GM23338 (cell line): ENCODE measurements at regions not wholly inside any gene's neighbourhood (a gene's known extent, or its start where the extent isn't known, plus 50 kb on each side); places are given as distances from the start of the nearest gene placed in this dataset.

Source experiments
- ATAC-seq: fragments of 200-7000 bp; cut with Tn5 transposase; 3 replicates; pipeline ENCODE4 v1.9.1; 2020
- DNase-seq: peaks from one replicate; pipeline ENCODE4 v3.0.0-alpha.2; 2015; ENCODE audit warnings: low spot score
- H2AFZ ChIP-seq: fragments of 200-600 bp; sonication (generic); 2 replicates; pipeline ENCODE4 v1.8.0; 2016; ENCODE audit warnings: antibody characterized with exemption, mild to moderate bottlenecking, moderate library complexity
- H3F3A ChIP-seq: fragments of 200-600 bp; sonication (generic); replicated peaks from 2 replicates; pipeline ENCODE4 v1.8.0; 2017; ENCODE audit warnings: antibody characterized with exemption, mixed run types, low read depth
- H3K27ac ChIP-seq: fragments of 200-600 bp; sonication (generic); 2 replicates; pipeline ENCODE4 v1.6.1; 2016; ENCODE audit warnings: low read depth
- H3K27me3 ChIP-seq: fragments of 200-600 bp; sonication (generic); 2 replicates; pipeline ENCODE4 v1.8.0; 2016; ENCODE audit warnings: mild to moderate bottlenecking, mixed run types, moderate library complexity; ENCODE audit not compliant: insufficient read depth
- H3K36me3 ChIP-seq: fragments of 200-600 bp; sonication (generic); 2 replicates; pipeline ENCODE4 v1.8.0; 2016; ENCODE audit warnings: mild to moderate bottlenecking; ENCODE audit not compliant: insufficient read depth
- H3K4me1 ChIP-seq: fragments of 200-600 bp; sonication (generic); 2 replicates; pipeline ENCODE4 v1.8.0; 2016; ENCODE audit warnings: mild to moderate bottlenecking, moderate library complexity; ENCODE audit not compliant: insufficient read depth
- H3K4me2 ChIP-seq: fragments of 200-600 bp; sonication (generic); 2 replicates; pipeline ENCODE4 v1.7.1; 2017; ENCODE audit warnings: mixed run types
- H3K4me3 ChIP-seq: fragments of 200-600 bp; sonication (generic); 2 replicates; pipeline ENCODE4 v1.6.1; 2016; ENCODE audit warnings: mixed run types
- H3K79me2 ChIP-seq: fragments of 200-600 bp; sonication (generic); replicated peaks from 2 replicates; pipeline ENCODE4 v1.8.0; 2017; ENCODE audit warnings: mild to moderate bottlenecking; ENCODE audit not compliant: insufficient read depth
- H3K9me2 ChIP-seq: fragments of 200-600 bp; sonication (generic); 2 replicates; pipeline ENCODE4 v1.8.0; 2017; ENCODE audit not compliant: insufficient read depth
- H4K20me1 ChIP-seq: fragments of 200-600 bp; sonication (generic); replicated peaks from 2 replicates; pipeline ENCODE4 v1.8.0; 2017; ENCODE audit warnings: mild to moderate bottlenecking; ENCODE audit not compliant: insufficient read depth
- H3K27ac Mint-ChIP-seq: 2 replicates; pipeline ENCODE4 v1.8.0; 2020; ENCODE audit warnings: inconsistent platforms, mild to moderate bottlenecking, moderate library complexity, mixed read lengths
- H3K27me3 Mint-ChIP-seq: 3 replicates; pipeline ENCODE4 v1.8.0; 2022; ENCODE audit warnings: low read depth, mild to moderate bottlenecking, moderate library complexity, mixed read lengths, inconsistent platforms; ENCODE audit not compliant: insufficient read depth, poor library complexity
- H3K36me3 Mint-ChIP-seq: 3 replicates; pipeline ENCODE4 v1.8.0; 2021; ENCODE audit warnings: low read depth, mild to moderate bottlenecking, inconsistent platforms, moderate library complexity, mixed read lengths
- H3K4me1 Mint-ChIP-seq: 3 replicates; pipeline ENCODE4 v1.8.0; 2020; ENCODE audit warnings: mild to moderate bottlenecking, inconsistent platforms, mixed read lengths
- H3K4me3 Mint-ChIP-seq: 3 replicates; pipeline ENCODE4 v1.8.0; 2021; ENCODE audit warnings: moderate library complexity, mild to moderate bottlenecking, inconsistent platforms, mixed read lengths
- H3K9me3 Mint-ChIP-seq: 3 replicates; pipeline ENCODE4 v1.8.0; 2020; ENCODE audit warnings: moderate library complexity, mild to moderate bottlenecking, inconsistent platforms, mixed read lengths
- EZH2 ChIP-seq: fragments of 200-600 bp; sonication (generic); IDR thresholded peaks from one replicate; pipeline ENCODE4 v1.8.0; 2017; ENCODE audit warnings: antibody characterized with exemption, mild to moderate bottlenecking, low read depth; ENCODE audit not compliant: unreplicated experiment
- EZH2phosphoT487 ChIP-seq: fragments of 200-600 bp; sonication (generic); IDR thresholded peaks from one replicate; pipeline ENCODE4 v1.8.1; 2018; ENCODE audit warnings: antibody characterized with exemption; ENCODE audit not compliant: unreplicated experiment
- POLR2AphosphoS5 ChIP-seq: IDR thresholded peaks from 2 replicates; pipeline ENCODE4 v1.6.1; 2016; ENCODE audit warnings: antibody characterized with exemption, low read depth
- STAT1 ChIP-seq: IDR thresholded peaks from one replicate; pipeline ENCODE4 v1.6.1; 2016; ENCODE audit warnings: antibody characterized with exemption; ENCODE audit not compliant: unreplicated experiment
- ZNF114 ChIP-seq: fragments of 250-450 bp; sonication (Bioruptor Pico); IDR thresholded peaks from 2 replicates; pipeline ENCODE4 v1.5.0; 2020; ENCODE audit warnings: mild to moderate bottlenecking, moderate library complexity
- ZNF331 ChIP-seq: fragments of 250-450 bp; sonication (Bioruptor Pico); IDR thresholded peaks from 2 replicates; pipeline ENCODE4 v1.5.0; 2020; ENCODE audit warnings: low read depth, mild to moderate bottlenecking, moderate library complexity
- ZNF462 ChIP-seq: fragments of 250-450 bp; sonication (Bioruptor Pico); IDR thresholded peaks from 2 replicates; pipeline ENCODE4 v1.5.0; 2020; ENCODE audit warnings: mild to moderate bottlenecking, moderate library complexity

GRCh38 chr10:92789786-92790185 is 58.5 kb upstream of the EXOC6 start (continued):
- no peak for TF ChIP-seq ZNF462 (CRISPR knock-in tag)

GRCh38 chr10:92790440-92790839 is 57.9 kb upstream of the EXOC6 start:
- H3K9me3 Mint-ChIP-seq: no peaks in the 10 kb centered on the region
- Histone ChIP-seq H3K4me2 (no peak overlapping the region), H4K20me1 (no peaks in the 10 kb centered on the region), H2AFZ (peak overlapping the region; percentile 43; the same call in 1 of the 2 replicates), H3K27ac (no peak overlapping the region), H3K4me1 (peaks cover 21% of the 10 kb centered on the region), H3K79me2 (no peaks in the 10 kb centered on the region), H3K27me3 (no peaks in the 10 kb centered on the region), H3K4me3 (no peak overlapping the region), H3K36me3 (no peaks in the 10 kb centered on the region), H3F3A (no peaks in the 10 kb centered on the region), H3K9me2 (peaks cover 4% of the 10 kb centered on the region; the same call in 1 of the 2 replicates)
- DNase-seq: no peak
- H3K36me3 Mint-ChIP-seq: no peaks in the 10 kb centered on the region; the same call in 2 of the 3 replicates
- no peak overlapping the region for H3K4me3 Mint-ChIP-seq
- peak overlapping the region; percentile 5; the same call in 1 of the 2 replicates for H3K27ac Mint-ChIP-seq
- H3K27me3 Mint-ChIP-seq: peaks cover 5% of the 10 kb centered on the region
- H3K4me1 Mint-ChIP-seq: peaks cover 28% of the 10 kb centered on the region
- no peak for ATAC-seq
- TF ChIP-seq EZH2 (no peak), ZNF331 (CRISPR knock-in tag) (no peak), STAT1 (no peak), ZNF114 (CRISPR knock-in tag) (no peak), ZNF462 (CRISPR knock-in tag) (no peak), EZH2phosphoT487 (no peak), POLR2AphosphoS5 (no peak)
